ENCODE measurements at regions not wholly inside any gene's neighbourhood (a gene's known extent, or its start where the extent isn't known, plus 50 kb on each side); places are given as distances from the start of the nearest gene placed in this dataset.

GRCh38 chr2:225120186-225120585 is 77.9 kb upstream of the DOCK10 start (continued):
- TF ChIP-seq PBX3 (CRISPR knock-in tag; IDR thresholded peaks at IDR 0.05; ENCODE audit: borderline replicate concordance) (no peak), SUZ12 (IDR thresholded peaks at IDR 0.05; ENCODE audit: low read depth, low read length) (no peak), PAWR (CRISPR knock-in tag; IDR thresholded peaks at IDR 0.05; ENCODE audit: borderline replicate concordance) (no peak), IRF9 (CRISPR knock-in tag; IDR thresholded peaks at IDR 0.05; ENCODE audit: borderline replicate concordance) (no peak), POLR2A (IDR thresholded peaks at IDR 0.05; ENCODE audit: insufficient read depth in 1 of 2, low read depth in 2 of 2, low read length in 2 of 2) (no peak), ZNF530 (CRISPR knock-in tag; IDR thresholded peaks at IDR 0.05; ENCODE audit: low read depth) (no peak), FOXC1 (CRISPR knock-in tag; IDR thresholded peaks at IDR 0.05; ENCODE audit: borderline replicate concordance) (no peak), ELF1 (CRISPR knock-in tag; IDR thresholded peaks at IDR 0.05) (no peak)

- Histone ChIP-seq H3K9ac (ENCODE audit: insufficient read depth, low read depth, low read length) (no peak overlapping the region), H3K9me3 (ENCODE audit: low read length) (no peaks in the 10 kb centered on the region), H3K27me3 (ENCODE audit: control insufficient read depth in 1 of 2, insufficient read depth in 2 of 2, low read length in 2 of 2) (no peaks in the 10 kb centered on the region), H3K4me1 (ENCODE audit: insufficient read depth, low read length) (no peaks in the 10 kb centered on the region), H3K27ac (ENCODE audit: extremely low read length, insufficient read depth, low read length) (no peak overlapping the region), H2AFZ (ENCODE audit: low read length) (no peak overlapping the region), H3K79me2 (ENCODE audit: insufficient read depth, low read length) (no peaks in the 10 kb centered on the region), H3K4me3 (replicated peaks in 1 of 3; ENCODE audit: insufficient read depth in 1 of 3, low read depth in 2 of 3, low read length in 3 of 3) (no peak overlapping the region), H3K4me2 (ENCODE audit: low read depth, low read length) (no peak overlapping the region), H4K20me1 (ENCODE audit: insufficient read depth, low read length) (no peaks in the 10 kb centered on the region), H3K36me3 (replicated peaks in 1 of 2; ENCODE audit: control insufficient read depth in 1 of 2, insufficient read depth in 2 of 2, low read length in 2 of 2) (no peaks in the 10 kb centered on the region)
- intact Hi-C loops (cut with micrococcal nuclease; ENCODE audit: unreplicated experiment): no loop called here
- no peak for TF ChIP-seq RXRB (CRISPR knock-in tag; IDR thresholded peaks at IDR 0.05; ENCODE audit: borderline replicate concordance)
- TF ChIP-seq SRY (CRISPR knock-in tag; IDR thresholded peaks at IDR 0.05): no peak
- no peak for TF ChIP-seq IKZF1 (IDR thresholded peaks at IDR 0.05)
- TF ChIP-seq FLYWCH1 (CRISPR knock-in tag; IDR thresholded peaks at IDR 0.05): no peak
- TF ChIP-seq DNMT1 (CRISPR knock-in tag; IDR thresholded peaks at IDR 0.05): no peak
- no peak for TF ChIP-seq ZNF180 (CRISPR knock-in tag; IDR thresholded peaks at IDR 0.05; ENCODE audit: borderline replicate concordance, low read depth)
- TF ChIP-seq ZKSCAN5 (CRISPR knock-in tag; IDR thresholded peaks at IDR 0.05): no peak
- TF ChIP-seq JARID2 (CRISPR knock-in tag; IDR thresholded peaks at IDR 0.05; ENCODE audit: insufficient replicate concordance): no peak
- FAIRE-seq (no peak), ATAC-seq (no peak), DNase-seq (ENCODE audit: low spot score) (no peak)
- in situ Hi-C loops (cut with HindIII; ENCODE audit: extremely low pct_ligation_motif_present, low pct_unique_long_range_greater_than_20kb): no loop called here
- 28% methylated on average over 2 of the region's 2 CpGs for WGBS (ENCODE audit: low lambda C conversion rate)
- POLR2A ChIA-PET: no interaction called here
- no TSS peak for BruUV-seq (replicated peaks)
- CTCF ChIA-PET (ENCODE audit: low intra/inter-chr PET ratio, low total read pairs): no interaction called here
These were observed 74.9 kb upstream of the DOCK10 start for GRCh38 chr2:225117051-225117716.
